ENCODE measurements at regions not wholly inside any gene's neighbourhood (a gene's known extent, or its start where the extent isn't known, plus 50 kb on each side); places are given as distances from the start of the nearest gene placed in this dataset.

- no peaks in the 10 kb centered on the region for H3K9me3 ChIP-seq (replicated peaks)
- H3K27ac ChIP-seq, result no peak overlapping the region
- H3K4me1 ChIP-seq (replicated peaks), result peaks cover 3% of the 10 kb centered on the region; the same call in 1 of the 2 replicates
- H3K27me3 ChIP-seq (replicated peaks), result no peaks in the 10 kb centered on the region
- no peaks in the 10 kb centered on the region for H3K36me3 ChIP-seq
- no peak for DNase-seq (ENCODE audit: low read depth in 1 of 2, low spot score in 2 of 2)
- no peak overlapping the region for H3K4me3 ChIP-seq
Measured at GRCh38 chr2:219959471-219959870, 332.0 kb downstream of the SLC4A3 start.

- H3K27me3 ChIP-seq (replicated peaks), result no peaks in the 10 kb centered on the region
- no peak overlapping the region for H3K27ac ChIP-seq
- no peaks in the 10 kb centered on the region for H3K36me3 ChIP-seq
- H3K9me3 ChIP-seq (replicated peaks), result no peaks in the 10 kb centered on the region
- DNase-seq (ENCODE audit: low read depth in 1 of 2, low spot score in 2 of 2), result no peak
- no peak overlapping the region for H3K4me3 ChIP-seq
- H3K4me1 ChIP-seq (replicated peaks), result peaks cover 3% of the 10 kb centered on the region; the same call in 1 of the 2 replicates
Measured at GRCh38 chr2:219961947-219962498, 334.6 kb downstream of the SLC4A3 start.

GRCh38 chr2:219962801-219963200 lies 335.4 kb downstream of the SLC4A3 start:
- H3K36me3 ChIP-seq, result no peaks in the 10 kb centered on the region
- no peaks in the 10 kb centered on the region for H3K27me3 ChIP-seq (replicated peaks)
- peaks cover 3% of the 10 kb centered on the region; the same call in 1 of the 2 replicates for H3K4me1 ChIP-seq (replicated peaks)
- no peaks in the 10 kb centered on the region for H3K9me3 ChIP-seq (replicated peaks)
- H3K4me3 ChIP-seq, result no peak overlapping the region
- H3K27ac ChIP-seq, result no peak overlapping the region
- no peak for DNase-seq (ENCODE audit: low read depth in 1 of 2, low spot score in 2 of 2)

- no peak for DNase-seq (ENCODE audit: low read depth in 1 of 2, low spot score in 2 of 2)
- Histone ChIP-seq H3K27me3 (replicated peaks) (no peaks in the 10 kb centered on the region), H3K9me3 (replicated peaks) (no peaks in the 10 kb centered on the region), H3K36me3 (no peaks in the 10 kb centered on the region), H3K4me1 (replicated peaks) (peaks cover 13% of the 10 kb centered on the region), H3K27ac (no peak overlapping the region), H3K4me3 (no peak overlapping the region)
Measured at GRCh38 chr2:219965287-219966194, 338.1 kb downstream of the SLC4A3 start.

GRCh38 chr2:219967247-219968245 lies 340.1 kb downstream of the SLC4A3 start:
- H3K4me1 ChIP-seq (replicated peaks), result peaks cover 13% of the 10 kb centered on the region
- no peak overlapping the region for H3K4me3 ChIP-seq

GRCh38 chr2:219968685-219969345 lies 341.4 kb downstream of the SLC4A3 start:
- Histone ChIP-seq H3K9me3 (replicated peaks) (no peaks in the 10 kb centered on the region), H3K27me3 (replicated peaks) (no peaks in the 10 kb centered on the region), H3K4me1 (replicated peaks) (peaks cover 13% of the 10 kb centered on the region), H3K27ac (peak overlapping the region; percentile 70), H3K36me3 (no peaks in the 10 kb centered on the region), H3K4me3 (no peak overlapping the region)
- peak; percentile 55 to 59 for DNase-seq (ENCODE audit: low read depth in 1 of 2, low spot score in 2 of 2)

More at GRCh38 chr2:219967247-219968245, 340.1 kb downstream of the SLC4A3 start:
- H3K36me3 ChIP-seq, result no peaks in the 10 kb centered on the region
- no peaks in the 10 kb centered on the region for H3K9me3 ChIP-seq (replicated peaks)
- H3K27me3 ChIP-seq (replicated peaks), result no peaks in the 10 kb centered on the region
- DNase-seq (ENCODE audit: low read depth in 1 of 2, low spot score in 2 of 2), result no peak
- H3K27ac ChIP-seq, result no peak overlapping the region; the same call in 1 of the 2 replicates

GRCh38 chr2:219969508-219969907 lies 342.1 kb downstream of the SLC4A3 start:
- Histone ChIP-seq H3K27ac (peak overlapping the region; percentile 70), H3K4me1 (replicated peaks) (peaks cover 13% of the 10 kb centered on the region), H3K36me3 (no peaks in the 10 kb centered on the region), H3K27me3 (replicated peaks) (no peaks in the 10 kb centered on the region), H3K4me3 (no peak overlapping the region), H3K9me3 (replicated peaks) (no peaks in the 10 kb centered on the region)
- no peak for DNase-seq (ENCODE audit: low read depth in 1 of 2, low spot score in 2 of 2)

- no peaks in the 10 kb centered on the region for H3K36me3 ChIP-seq
- H3K4me3 ChIP-seq, result no peak overlapping the region
- H3K4me1 ChIP-seq (replicated peaks), result peaks cover 13% of the 10 kb centered on the region
- H3K27ac ChIP-seq, result no peak overlapping the region
- no peak for DNase-seq (ENCODE audit: low read depth in 1 of 2, low spot score in 2 of 2)
- no peaks in the 10 kb centered on the region for H3K9me3 ChIP-seq (replicated peaks)
- no peaks in the 10 kb centered on the region for H3K27me3 ChIP-seq (replicated peaks)
Measured at GRCh38 chr2:219973136-219973535, 345.7 kb downstream of the SLC4A3 start.

- H3K27ac ChIP-seq, result no peak overlapping the region
- H3K9me3 ChIP-seq (replicated peaks), result no peaks in the 10 kb centered on the region
- DNase-seq (ENCODE audit: low read depth in 1 of 2, low spot score in 2 of 2), result no peak
- H3K4me1 ChIP-seq (replicated peaks), result no peaks in the 10 kb centered on the region
- H3K27me3 ChIP-seq (replicated peaks), result no peaks in the 10 kb centered on the region
- no peaks in the 10 kb centered on the region for H3K36me3 ChIP-seq
- H3K4me3 ChIP-seq, result no peak overlapping the region
Measured at GRCh38 chr2:219976871-219977270, 349.4 kb downstream of the SLC4A3 start.

GRCh38 chr2:219980638-219981037 lies 353.2 kb downstream of the SLC4A3 start:
- H3K27me3 ChIP-seq (replicated peaks), result no peaks in the 10 kb centered on the region
- no peaks in the 10 kb centered on the region for H3K4me1 ChIP-seq (replicated peaks)
- peaks cover 6% of the 10 kb centered on the region; the same call in 1 of the 2 replicates for H3K9me3 ChIP-seq (replicated peaks)
- H3K27ac ChIP-seq, result no peak overlapping the region
- DNase-seq (ENCODE audit: low read depth in 1 of 2, low spot score in 2 of 2), result no peak
- H3K36me3 ChIP-seq, result no peaks in the 10 kb centered on the region
- no peak overlapping the region for H3K4me3 ChIP-seq

- H3K9me3 ChIP-seq (replicated peaks), result peaks cover 6% of the 10 kb centered on the region; the same call in 1 of the 2 replicates
- peaks cover 11% of the 10 kb centered on the region for H3K4me1 ChIP-seq (replicated peaks)
- H3K27ac ChIP-seq, result no peak overlapping the region
- no peak overlapping the region for H3K4me3 ChIP-seq
- H3K36me3 ChIP-seq, result no peaks in the 10 kb centered on the region
- no peaks in the 10 kb centered on the region for H3K27me3 ChIP-seq (replicated peaks)
- DNase-seq (ENCODE audit: low read depth in 1 of 2, low spot score in 2 of 2), result no peak
Measured at GRCh38 chr2:219983836-219984235, 356.4 kb downstream of the SLC4A3 start.

- H3K4me3 ChIP-seq, result no peak overlapping the region
- H3K4me1 ChIP-seq (replicated peaks), result peaks cover 21% of the 10 kb centered on the region
- H3K36me3 ChIP-seq, result no peaks in the 10 kb centered on the region
- peaks cover 6% of the 10 kb centered on the region; the same call in 1 of the 2 replicates for H3K9me3 ChIP-seq (replicated peaks)
- no peak for DNase-seq (ENCODE audit: low read depth in 1 of 2, low spot score in 2 of 2)
- no peaks in the 10 kb centered on the region for H3K27me3 ChIP-seq (replicated peaks)
- no peak overlapping the region for H3K27ac ChIP-seq
Measured at GRCh38 chr2:219985017-219985416, 357.6 kb downstream of the SLC4A3 start.

GRCh38 chr2:219987830-219988229 lies 360.4 kb downstream of the SLC4A3 start:
- Histone ChIP-seq H3K36me3 (no peaks in the 10 kb centered on the region), H3K4me3 (no peak overlapping the region), H3K27me3 (replicated peaks) (no peaks in the 10 kb centered on the region), H3K4me1 (replicated peaks) (peaks cover 21% of the 10 kb centered on the region), H3K27ac (peak overlapping the region; percentile 47), H3K9me3 (replicated peaks) (peaks cover 6% of the 10 kb centered on the region; the same call in 1 of the 2 replicates)
- peak; percentile 53 to 59 for DNase-seq (ENCODE audit: low read depth in 1 of 2, low spot score in 2 of 2)
